Hippocampal formation (tissue), 2 donors: ENCODE measurements at regions not wholly inside any gene's neighbourhood (a gene's known extent, or its start where the extent isn't known, plus 50 kb on each side); places are given as distances from the start of the nearest gene placed in this dataset.
"Not testable (repeated sequence)": the region's sequence is repeated elsewhere in the genome, so short reads cannot be mapped to it uniquely, and the experiment has no call there.

Experiments used
- DNase-seq, 2 donors: peaks; one replicate each; lab custom pipeline; 2025; lab: John Stamatoyannopoulos, UW

DNA sequence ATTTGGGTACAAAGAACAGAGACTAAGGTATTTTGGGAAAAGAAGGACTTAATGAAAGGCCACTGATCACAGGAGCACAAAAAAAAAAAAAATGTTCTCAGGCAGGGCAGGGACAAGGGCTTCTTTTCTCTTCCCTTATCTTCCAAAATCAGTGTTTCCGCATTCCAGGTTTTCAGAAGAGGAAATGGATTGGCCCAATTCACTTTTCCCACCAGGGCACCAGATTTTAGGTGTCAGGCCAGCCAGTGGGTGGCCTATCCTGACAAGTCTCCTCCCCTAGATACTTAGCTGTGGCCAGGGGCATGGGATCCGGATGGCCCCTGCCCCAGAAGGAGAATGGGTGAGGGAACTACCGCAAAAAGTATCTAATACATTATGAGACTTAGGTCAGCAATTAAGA, 88.9 kb upstream of the WAC start:
- no peak for DNase-seq

DNA sequence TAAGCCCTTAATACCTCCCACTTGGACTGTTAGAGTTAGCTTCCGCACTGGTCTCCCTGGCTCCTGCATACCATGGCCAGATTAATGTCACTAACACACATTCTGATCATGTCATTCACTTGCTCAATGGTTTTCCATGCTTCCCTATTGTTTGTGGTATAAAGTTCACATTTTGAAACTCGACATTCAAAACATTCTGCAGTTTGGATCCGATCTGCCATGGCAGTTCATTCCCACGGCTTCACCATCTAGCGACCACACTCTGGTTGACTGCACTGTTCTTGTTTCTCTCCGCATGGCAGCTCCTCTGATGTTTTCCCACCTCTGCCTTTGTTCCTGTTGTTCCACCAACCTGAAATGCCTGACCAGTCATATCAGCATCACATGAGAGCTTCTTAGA, 87.4 kb upstream of the WAC start:
- no peak for DNase-seq

DNA sequence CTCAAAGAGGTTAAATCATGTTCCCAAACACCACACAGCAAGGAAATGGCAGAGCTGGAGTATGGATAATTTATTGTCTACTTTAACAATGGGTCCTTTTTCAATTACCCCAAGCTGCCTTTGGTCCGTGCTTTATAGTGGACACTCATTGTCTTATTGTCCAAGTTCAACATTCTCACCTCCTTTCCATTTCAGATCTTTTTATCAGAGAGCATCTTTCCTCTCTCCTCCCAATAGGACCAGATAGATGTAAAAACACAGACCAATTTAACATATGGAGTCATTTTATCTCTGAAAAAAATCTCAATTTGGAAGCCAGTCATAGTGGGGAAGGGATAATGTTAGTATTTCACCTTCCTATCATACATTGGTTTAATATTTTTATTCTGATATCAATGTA, 83.5 kb upstream of the WAC start:
- no peak for DNase-seq

DNA sequence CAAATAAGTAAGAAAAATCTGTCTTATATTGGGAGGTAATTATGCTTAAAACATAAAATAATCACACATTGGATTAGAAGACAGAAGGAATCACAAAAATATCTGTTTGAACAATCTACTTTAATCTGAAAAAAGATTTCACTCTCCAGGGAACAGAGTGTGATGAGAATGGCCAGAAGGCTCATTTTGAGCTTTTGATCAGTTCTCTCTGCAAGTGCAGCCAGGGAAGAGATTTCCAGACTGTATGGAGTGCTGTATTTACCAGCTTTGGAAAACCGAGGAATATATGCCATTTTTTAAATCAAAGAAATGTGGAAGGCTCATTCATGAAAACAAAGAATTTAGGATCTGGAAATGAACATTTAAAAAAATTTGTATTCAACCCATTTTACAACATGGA, 83.0 kb upstream of the WAC start:
- DNase-seq: no peak

DNA sequence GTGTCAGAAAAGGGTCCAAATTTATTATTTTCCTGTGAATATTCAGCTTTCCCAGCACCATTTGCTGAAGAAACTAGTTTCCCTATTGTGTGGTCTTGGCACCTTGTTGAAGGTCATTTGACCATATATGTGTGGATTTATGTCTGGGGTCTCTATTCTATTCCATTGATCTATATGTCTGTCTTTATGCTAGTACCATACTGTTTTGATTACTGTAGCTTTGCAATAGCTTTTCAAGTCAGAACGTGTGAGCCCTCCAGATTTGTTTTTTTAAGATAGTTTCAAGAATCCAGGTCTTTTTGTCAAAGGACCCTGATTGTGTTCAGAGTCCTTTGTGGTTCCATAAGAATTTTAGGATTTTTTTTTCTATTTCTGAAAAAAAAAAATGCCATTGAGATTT, 79.0 kb upstream of the WAC start:
- no peak for DNase-seq

DNA sequence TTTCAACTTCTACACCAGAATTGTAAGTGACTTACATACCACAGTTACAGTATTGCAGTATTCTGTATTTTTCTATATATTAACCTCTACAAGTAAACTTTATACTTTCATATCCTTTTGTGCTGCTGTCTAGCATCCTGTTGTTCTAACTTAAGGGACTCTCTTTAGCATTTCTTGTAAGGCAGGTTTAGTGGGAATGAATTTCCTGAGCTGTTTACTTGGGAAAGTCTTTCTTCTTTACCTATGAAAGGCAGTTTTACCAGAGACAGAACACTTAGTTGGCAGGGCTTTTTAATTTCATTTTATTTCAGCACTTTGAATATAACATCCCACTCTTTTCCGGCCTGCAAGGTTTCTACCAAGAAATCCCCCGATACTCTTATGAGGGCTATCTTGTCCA, 75.8 kb upstream of the WAC start:
- DNase-seq: no peak

DNA sequence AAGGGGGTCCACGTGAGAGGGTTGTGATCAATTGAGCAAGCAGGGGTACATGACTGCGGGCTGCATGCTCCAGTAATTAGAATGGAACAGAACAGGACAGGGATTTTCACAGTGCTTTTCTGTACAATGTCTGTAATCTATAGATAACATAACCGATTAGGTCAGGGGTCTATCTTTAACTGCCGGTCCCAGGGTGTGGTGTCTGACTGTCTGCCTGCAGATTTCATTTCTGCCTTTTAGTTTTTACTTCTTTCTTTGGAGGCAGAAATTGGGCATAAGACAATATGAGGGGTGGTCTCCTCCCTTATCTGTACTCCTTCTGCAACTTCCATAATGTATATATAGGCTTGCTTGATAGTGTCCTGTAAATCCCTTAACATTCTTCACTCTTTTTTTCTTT, 75.0 kb upstream of the WAC start:
- not testable (repeated sequence) for DNase-seq

DNA sequence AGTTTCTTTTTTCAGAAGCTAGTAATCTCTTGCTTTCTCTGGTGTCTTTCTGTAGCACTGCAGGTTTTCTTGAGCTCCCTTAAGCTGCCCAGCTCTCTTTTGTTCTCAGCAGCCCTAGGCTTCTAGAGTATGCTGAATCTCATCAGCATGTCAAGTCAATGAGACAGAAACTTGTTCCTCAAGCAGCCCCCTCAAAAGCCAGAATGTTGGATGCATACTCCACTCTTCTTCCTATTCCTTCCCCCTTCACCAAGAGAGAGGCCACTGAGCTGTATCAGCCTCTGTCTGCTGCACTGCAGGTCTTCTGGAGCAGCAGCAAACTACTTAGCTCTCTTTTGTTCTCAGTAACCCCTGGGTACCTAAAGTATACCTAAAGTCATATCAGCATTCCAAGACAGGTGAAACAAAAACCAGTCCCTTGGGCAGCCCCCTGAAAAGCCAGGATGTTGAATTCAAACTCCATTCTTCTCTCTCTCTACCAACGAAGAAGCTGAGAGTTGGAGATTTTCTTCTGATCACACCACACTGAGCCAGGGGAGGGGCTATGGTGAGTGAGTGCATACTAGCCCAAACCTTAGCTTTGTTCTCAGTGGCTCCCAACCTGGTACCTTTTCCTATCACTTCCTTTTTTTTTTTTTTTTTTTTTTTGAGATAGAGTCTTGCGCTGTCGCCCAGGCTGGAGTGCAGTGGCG, 73.3 kb upstream of the WAC start:
- DNase-seq: no peak

DNA sequence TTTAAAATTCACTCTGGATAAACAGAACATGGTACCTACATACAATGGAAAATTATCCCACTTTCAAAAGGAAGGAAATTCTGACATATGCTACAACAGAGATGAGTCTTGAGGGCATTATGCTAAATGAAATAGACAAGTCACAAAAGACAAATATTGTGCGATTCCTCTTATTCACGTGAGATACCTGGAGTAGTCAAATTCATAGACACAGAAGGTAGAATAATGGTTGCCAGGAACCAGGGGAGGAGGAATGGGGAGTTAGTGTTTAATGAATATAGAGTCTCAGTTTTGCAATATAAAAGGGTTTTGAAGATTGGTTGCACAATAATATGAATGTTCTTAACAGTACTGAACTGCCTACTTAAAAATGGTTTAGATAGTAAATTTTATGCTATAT, 69.8 kb upstream of the WAC start:
- no peak for DNase-seq

DNA sequence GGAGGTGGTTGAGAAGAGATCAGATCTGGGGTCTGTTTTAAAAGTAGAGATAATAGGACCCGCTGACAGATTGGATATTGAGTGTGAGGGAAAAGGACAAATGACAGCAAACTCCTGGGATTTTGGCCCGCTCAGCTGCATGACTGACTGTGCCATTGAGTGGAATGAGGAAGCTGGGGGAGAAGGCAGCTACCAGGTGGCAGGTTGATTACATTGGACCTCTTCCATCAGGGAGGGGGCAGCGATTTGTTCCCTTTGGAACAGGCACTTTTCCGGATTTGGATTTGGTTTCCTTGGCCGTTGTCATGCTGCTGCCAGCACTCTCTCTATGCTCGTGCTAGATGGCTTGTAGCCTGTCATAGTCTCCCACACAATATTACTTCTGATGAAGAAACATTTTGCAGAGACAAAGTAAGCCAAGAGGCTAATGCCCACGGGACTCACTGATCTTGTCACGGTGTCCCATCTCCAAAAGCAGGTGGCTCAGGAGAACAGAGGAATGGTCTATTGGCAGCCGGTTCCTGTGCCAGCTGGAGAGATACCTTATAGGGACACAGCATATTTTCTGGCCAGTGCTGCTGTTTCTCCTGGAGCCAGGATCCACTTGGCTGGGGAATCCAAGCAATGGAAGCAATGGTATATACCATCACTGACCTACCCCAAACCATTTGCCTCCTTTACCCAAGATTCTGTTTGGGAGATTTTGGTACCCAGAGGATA, 69.1 kb upstream of the WAC start:
- no peak for DNase-seq

- no peak for DNase-seq
Measured at GRCh38 chr10:28467615-28468014, 65.3 kb upstream of the WAC start.

DNA sequence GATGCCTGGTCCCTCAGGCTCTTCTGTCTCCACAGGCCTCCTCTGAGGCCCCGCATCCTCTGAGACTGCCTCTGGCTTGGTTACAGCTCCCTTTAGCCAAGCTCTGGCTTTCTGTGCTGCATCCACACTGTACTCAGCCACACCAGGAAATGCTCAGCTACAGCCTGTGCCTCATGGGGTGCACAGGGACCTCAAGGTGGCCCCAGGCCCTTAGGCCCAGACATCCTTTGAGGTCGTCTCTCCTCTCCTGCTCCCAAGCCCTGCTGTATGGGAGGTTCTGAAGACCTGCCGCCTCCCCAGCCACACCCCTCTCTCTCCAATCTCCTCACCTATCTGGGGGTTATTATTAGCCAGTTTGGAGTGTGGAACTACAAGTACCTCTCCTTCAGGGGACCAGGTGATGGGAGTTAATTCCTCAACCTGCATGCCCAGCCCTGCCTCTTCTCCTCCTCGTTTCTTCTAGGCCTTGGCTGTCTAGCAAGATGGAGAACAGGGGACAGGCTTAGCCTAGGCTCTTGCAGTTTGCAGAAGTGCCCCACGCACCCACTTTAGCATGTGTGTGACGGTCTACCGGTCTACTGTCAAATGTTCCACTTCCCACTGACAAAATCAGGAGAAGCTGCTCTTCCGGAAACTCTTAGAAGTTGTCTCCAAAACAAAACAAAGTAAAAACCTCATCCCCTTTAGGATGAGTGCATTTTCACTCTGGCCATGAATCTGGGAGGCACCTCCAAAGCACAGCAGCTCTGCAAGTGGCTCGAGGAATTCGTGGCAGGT, 64.0 kb upstream of the WAC start:
- no peak for DNase-seq

- no peak for DNase-seq
Measured at GRCh38 chr10:28470873-28471651, 61.9 kb upstream of the WAC start.

DNA sequence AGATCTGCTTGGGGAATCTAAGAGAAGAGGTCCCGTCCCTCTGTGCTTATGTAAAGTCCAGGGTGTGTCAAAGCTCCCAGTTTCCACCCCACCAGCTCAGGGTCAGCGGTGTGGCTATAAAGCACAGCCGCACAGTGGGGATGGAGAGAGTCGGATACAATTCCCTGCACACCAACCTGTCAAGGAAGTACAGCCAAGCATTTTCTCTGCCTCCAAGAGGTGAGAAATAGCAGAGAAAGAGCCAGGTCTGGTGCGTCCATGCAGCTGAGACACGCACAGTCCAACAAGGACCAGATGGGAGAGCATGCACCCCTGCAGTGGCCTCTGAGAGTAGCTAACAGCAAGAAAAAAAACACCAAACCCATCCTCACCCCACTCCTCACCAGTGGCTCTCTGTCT, 61.3 kb upstream of the WAC start:
- no peak for DNase-seq

DNA sequence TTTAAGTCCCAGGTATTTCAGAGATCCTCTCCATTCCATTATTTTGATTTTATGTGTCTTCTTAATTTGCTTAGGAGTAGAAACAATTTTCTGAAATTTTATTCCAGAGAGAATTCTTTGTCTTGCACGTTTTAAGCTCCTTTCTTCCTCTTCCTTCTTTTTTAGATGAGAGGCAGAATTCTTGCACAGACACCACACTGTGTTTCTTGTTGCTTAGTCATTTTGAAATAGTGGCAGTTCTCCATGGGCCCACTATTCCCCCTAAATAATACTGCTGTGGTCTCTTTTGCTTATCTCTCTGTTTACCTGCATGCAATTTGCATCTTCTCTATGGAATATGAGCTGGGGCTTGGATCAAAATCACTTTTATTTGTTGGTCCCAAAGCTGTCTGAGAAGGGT, 54.3 kb upstream of the WAC start:
- DNase-seq: no peak

DNA sequence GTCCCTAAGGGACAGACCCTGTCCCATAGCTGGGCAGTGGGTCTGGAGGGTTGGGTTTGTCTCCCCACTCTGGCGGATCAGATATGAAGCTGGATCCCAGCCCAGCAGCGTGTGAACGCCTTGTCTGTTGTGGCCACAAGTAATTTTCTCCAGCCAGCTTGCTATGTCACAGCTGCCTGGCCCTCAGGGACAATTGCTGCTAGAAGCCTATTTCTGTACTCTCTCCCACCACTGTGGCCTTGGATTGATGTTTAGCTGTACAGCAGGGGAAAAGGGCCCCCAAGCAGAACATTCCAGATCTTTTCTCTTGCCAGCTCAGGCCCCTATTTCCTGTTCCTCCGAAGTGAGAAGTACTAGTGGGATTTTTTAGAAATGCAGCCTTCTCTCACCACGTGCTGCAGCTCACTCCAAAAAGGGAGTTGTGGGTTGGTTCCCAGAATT, 53.5 kb upstream of the WAC start:
- DNase-seq: no peak

GRCh38 chr10:28479927-28480627, 52.8 kb upstream of the WAC start:
- DNase-seq: no peak

GRCh38 chr10:28480628-28480965, 52.3 kb upstream of the WAC start:
- DNase-seq: no peak

DNA sequence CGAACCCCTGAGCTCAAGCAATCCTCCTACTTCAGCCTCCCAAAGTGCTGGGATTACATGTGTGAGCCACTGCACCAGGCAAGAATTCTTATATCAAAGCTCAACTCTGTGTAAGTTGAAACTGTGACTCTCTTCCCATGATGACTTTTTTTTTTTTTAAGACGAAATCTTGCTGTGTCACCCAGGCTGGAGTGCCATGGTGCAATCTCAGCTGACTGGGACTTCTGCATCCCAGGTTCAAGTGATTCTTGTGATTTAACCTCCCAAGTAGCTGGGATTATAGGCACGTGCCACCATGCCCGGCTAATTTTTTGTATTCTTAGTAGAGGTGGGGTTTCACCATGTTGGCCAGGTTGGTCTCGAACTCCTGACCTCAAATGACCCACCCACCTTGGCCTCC, 51.6 kb upstream of the WAC start:
- not testable (repeated sequence) for DNase-seq

- no peak for DNase-seq
Measured at GRCh38 chr10:28481968-28482367, 51.0 kb upstream of the WAC start.
